Natural killer cell treated with Interleukin-12 subunit alpha and Interleukin-12 subunit beta and Interleukin-15 and Interleukin-18, amount 100 ng/mL, for 72 hours (primary cell): ENCODE measurements at regions not wholly inside any gene's neighbourhood (a gene's known extent, or its start where the extent isn't known, plus 50 kb on each side); places are given as distances from the start of the nearest gene placed in this dataset.
"Not testable (repeated sequence)": the region's sequence is repeated elsewhere in the genome, so short reads cannot be mapped to it uniquely, and the experiment has no call there.

ENCODE experiments used
- ATAC-seq, 2 donors: fragments of 150-1000 bp; cut with Tn5 transposase in 1 of 2; sonication (Bioruptor Pico), chemical (Tn5 transposase) in 1 of 2; 2 replicates each; pipeline ENCODE4 v1.10.0; 2021
- DNase-seq: peaks from one replicate; pipeline ENCODE4 v3.0.0; 2022; ENCODE audit warnings: low spot score
- H3K27ac Mint-ChIP-seq, 2 donors: 1 replicate in 1 of 2; 2 replicates in 1 of 2; pipeline ENCODE4 v1.8.0; 2022; ENCODE audit warnings: mixed read lengths in 2 of 2, mild to moderate bottlenecking in 1 of 2, moderate library complexity in 1 of 2
- H3K27me3 Mint-ChIP-seq, 2 donors: 1 replicate in 1 of 2; 2 replicates in 1 of 2; pipeline ENCODE4 v1.8.0; 2022; ENCODE audit warnings: mixed read lengths in 2 of 2
- H3K36me3 Mint-ChIP-seq: one replicate; pipeline ENCODE4 v1.8.0; 2022; ENCODE audit warnings: mixed read lengths
- H3K4me1 Mint-ChIP-seq, 2 donors: 1 replicate in 1 of 2; 2 replicates in 1 of 2; pipeline ENCODE4 v1.8.0; 2022; ENCODE audit warnings: low read depth in 2 of 2, mixed read lengths in 2 of 2, mild to moderate bottlenecking in 1 of 2
- H3K4me3 Mint-ChIP-seq: one replicate; pipeline ENCODE4 v1.8.0; 2022; ENCODE audit warnings: mixed read lengths
- H3K9me3 Mint-ChIP-seq: 2 replicates; pipeline ENCODE4 v1.8.0; 2022; ENCODE audit warnings: mixed read lengths

DNA sequence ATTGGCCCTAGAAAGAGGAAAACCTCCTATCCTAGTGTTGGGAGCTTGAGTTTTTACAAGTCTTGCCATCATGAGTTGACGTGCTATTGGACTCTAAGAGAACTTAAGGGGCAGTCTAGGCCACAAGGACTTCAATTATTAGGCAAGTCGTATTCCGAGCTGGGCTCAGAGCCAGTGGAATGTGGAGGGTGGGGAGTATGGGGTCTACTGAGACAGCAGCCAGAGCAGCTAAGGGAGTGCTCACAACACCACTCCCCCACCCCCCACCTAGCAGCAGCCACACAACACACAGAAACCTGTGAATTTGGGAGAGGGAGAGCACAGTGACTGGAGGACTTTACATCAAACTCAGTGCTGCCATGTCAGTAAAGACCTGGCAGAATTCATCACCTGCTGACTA is 62.0 kb upstream of the ZNG1F start:
- not testable (repeated sequence) for H3K27ac Mint-ChIP-seq, H3K4me3 Mint-ChIP-seq, H3K4me1 Mint-ChIP-seq, DNase-seq, ATAC-seq, H3K27me3 Mint-ChIP-seq, H3K36me3 Mint-ChIP-seq
- peaks cover 18% of the 10 kb centered on the region for H3K9me3 Mint-ChIP-seq

DNA sequence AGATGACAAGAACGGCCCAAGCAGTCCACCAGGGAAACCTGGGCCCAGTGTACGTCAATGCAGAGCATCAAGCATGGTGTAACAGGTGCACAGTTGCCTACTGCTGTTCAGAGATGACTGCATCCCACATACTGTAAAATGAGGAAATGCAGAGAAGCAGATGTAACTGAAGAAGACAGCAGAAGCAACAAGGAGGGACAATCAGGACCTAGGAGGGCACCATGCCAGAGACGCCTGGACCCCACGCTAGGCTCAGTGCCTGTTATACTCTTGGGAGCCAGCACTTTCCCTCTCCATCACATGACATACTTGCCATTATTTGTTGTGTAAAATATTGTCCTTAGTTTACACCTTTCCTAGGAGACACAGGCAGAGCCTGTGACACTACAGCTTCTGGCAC is 57.6 kb upstream of the ZNG1F start:
- H3K27ac Mint-ChIP-seq, H3K4me1 Mint-ChIP-seq, DNase-seq, H3K4me3 Mint-ChIP-seq, H3K27me3 Mint-ChIP-seq, ATAC-seq, H3K36me3 Mint-ChIP-seq: not testable (repeated sequence)
- H3K9me3 Mint-ChIP-seq: peaks cover 20% of the 10 kb centered on the region
